Neural crest cell (in vitro differentiated cells): ENCODE measurements at regions not wholly inside any gene's neighbourhood (a gene's known extent, or its start where the extent isn't known, plus 50 kb on each side); places are given as distances from the start of the nearest gene placed in this dataset.

Experiments used
- DNase-seq: peaks from one replicate; pipeline ENCODE4 v3.0.0; 2021; ENCODE audit warnings: low read depth, mixed read lengths, low spot score
- H3K27ac Mint-ChIP-seq: one replicate; pipeline ENCODE4 v1.8.0; 2021; ENCODE audit warnings: mild to moderate bottlenecking, mixed read lengths; ENCODE audit not compliant: unreplicated experiment
- H3K27me3 Mint-ChIP-seq: 2 replicates; pipeline ENCODE4 v1.8.0; 2021; ENCODE audit warnings: low read depth, mild to moderate bottlenecking, mixed read lengths
- H3K36me3 Mint-ChIP-seq: 2 replicates; pipeline ENCODE4 v1.8.0; 2021; ENCODE audit warnings: low read depth, mild to moderate bottlenecking, mixed read lengths
- H3K4me1 Mint-ChIP-seq: 2 replicates; pipeline ENCODE4 v1.8.0; 2021; ENCODE audit warnings: mixed read lengths
- H3K4me3 Mint-ChIP-seq: one replicate; pipeline ENCODE4 v1.8.0; 2021; ENCODE audit warnings: mild to moderate bottlenecking, mixed read lengths
- H3K9me3 Mint-ChIP-seq: 2 replicates; pipeline ENCODE4 v1.8.0; 2021; ENCODE audit warnings: mixed read lengths
- TF ChIP-seq, protein P1 (sequence below): fragments of 200-600 bp; sonication (generic); conservative IDR thresholded peaks from 2 replicates; pipeline ENCODE4 v1.5.0; 2021; ENCODE audit warnings: antibody characterized with exemption, mild to moderate bottlenecking

GRCh38 chr2:172177581-172177980, 74.9 kb upstream of the DLX2 start:
- peaks cover 21% of the 10 kb centered on the region for H3K4me1 Mint-ChIP-seq
- peaks cover 12% of the 10 kb centered on the region for H3K27me3 Mint-ChIP-seq
- H3K36me3 Mint-ChIP-seq, result peaks cover 4% of the 10 kb centered on the region
- H3K9me3 Mint-ChIP-seq, result peaks cover 6% of the 10 kb centered on the region
- H3K4me3 Mint-ChIP-seq, result no peak overlapping the region
- no peak for DNase-seq
- H3K27ac Mint-ChIP-seq, result no peak overlapping the region
- TF ChIP-seq, protein P1, sequence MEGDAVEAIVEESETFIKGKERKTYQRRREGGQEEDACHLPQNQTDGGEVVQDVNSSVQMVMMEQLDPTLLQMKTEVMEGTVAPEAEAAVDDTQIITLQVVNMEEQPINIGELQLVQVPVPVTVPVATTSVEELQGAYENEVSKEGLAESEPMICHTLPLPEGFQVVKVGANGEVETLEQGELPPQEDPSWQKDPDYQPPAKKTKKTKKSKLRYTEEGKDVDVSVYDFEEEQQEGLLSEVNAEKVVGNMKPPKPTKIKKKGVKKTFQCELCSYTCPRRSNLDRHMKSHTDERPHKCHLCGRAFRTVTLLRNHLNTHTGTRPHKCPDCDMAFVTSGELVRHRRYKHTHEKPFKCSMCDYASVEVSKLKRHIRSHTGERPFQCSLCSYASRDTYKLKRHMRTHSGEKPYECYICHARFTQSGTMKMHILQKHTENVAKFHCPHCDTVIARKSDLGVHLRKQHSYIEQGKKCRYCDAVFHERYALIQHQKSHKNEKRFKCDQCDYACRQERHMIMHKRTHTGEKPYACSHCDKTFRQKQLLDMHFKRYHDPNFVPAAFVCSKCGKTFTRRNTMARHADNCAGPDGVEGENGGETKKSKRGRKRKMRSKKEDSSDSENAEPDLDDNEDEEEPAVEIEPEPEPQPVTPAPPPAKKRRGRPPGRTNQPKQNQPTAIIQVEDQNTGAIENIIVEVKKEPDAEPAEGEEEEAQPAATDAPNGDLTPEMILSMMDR, result no peak

- TF ChIP-seq, protein P1, result no peak
- no peak overlapping the region for H3K27ac Mint-ChIP-seq
- peaks cover 6% of the 10 kb centered on the region for H3K9me3 Mint-ChIP-seq
- no peak overlapping the region for H3K4me3 Mint-ChIP-seq
- H3K4me1 Mint-ChIP-seq, result peaks cover 20% of the 10 kb centered on the region
- no peak for DNase-seq
- peaks cover 4% of the 10 kb centered on the region for H3K36me3 Mint-ChIP-seq
- H3K27me3 Mint-ChIP-seq, result peaks cover 12% of the 10 kb centered on the region
These were observed 75.3 kb upstream of the DLX2 start for GRCh38 chr2:172177996-172178395.

GRCh38 chr2:172179045-172179701, 76.5 kb upstream of the DLX2 start:
- H3K4me1 Mint-ChIP-seq, result peaks cover 15% of the 10 kb centered on the region
- DNase-seq, result no peak
- no peak overlapping the region for H3K4me3 Mint-ChIP-seq
- no peak overlapping the region for H3K27ac Mint-ChIP-seq
- peaks cover 4% of the 10 kb centered on the region for H3K36me3 Mint-ChIP-seq
- peaks cover under 1% of the 10 kb centered on the region for H3K27me3 Mint-ChIP-seq
- TF ChIP-seq, protein P1, result no peak
- peaks cover 6% of the 10 kb centered on the region for H3K9me3 Mint-ChIP-seq

GRCh38 chr2:172181840-172182239, 79.1 kb upstream of the DLX2 start:
- Mint-ChIP-seq H3K9me3 (peaks cover 14% of the 10 kb centered on the region), H3K27me3 (no peaks in the 10 kb centered on the region), H3K4me3 (no peak overlapping the region), H3K36me3 (peaks cover 12% of the 10 kb centered on the region), H3K4me1 (peaks cover 15% of the 10 kb centered on the region), H3K27ac (peak overlapping the region; percentile 96)
- TF ChIP-seq, protein P1, result no peak
- DNase-seq, result no peak

- Mint-ChIP-seq H3K4me1 (peaks cover 15% of the 10 kb centered on the region), H3K27ac (no peak overlapping the region), H3K4me3 (no peak overlapping the region), H3K36me3 (peaks cover 12% of the 10 kb centered on the region), H3K9me3 (peaks cover 14% of the 10 kb centered on the region), H3K27me3 (no peaks in the 10 kb centered on the region)
- no peak for DNase-seq
- TF ChIP-seq, protein P1, result no peak
These were observed 79.9 kb upstream of the DLX2 start for GRCh38 chr2:172182624-172183023.
